Hepatocyte (in vitro differentiated cells): ENCODE measurements at regions not wholly inside any gene's neighbourhood (a gene's known extent, or its start where the extent isn't known, plus 50 kb on each side); places are given as distances from the start of the nearest gene placed in this dataset.

Experiments used
- CTCF ChIP-seq: fragments of 200-600 bp; sonication (generic); IDR thresholded peaks from 2 replicates; pipeline ENCODE4 v1.5.1; 2016; ENCODE audit warnings: antibody characterized with exemption, mild to moderate bottlenecking; ENCODE audit not compliant: poor library complexity
- EZH2 ChIP-seq: fragments of 200-600 bp; sonication (generic); IDR thresholded peaks from 2 replicates; pipeline ENCODE4 v1.6.1; 2016; ENCODE audit warnings: antibody characterized with exemption, mild to moderate bottlenecking, borderline replicate concordance

DNA sequence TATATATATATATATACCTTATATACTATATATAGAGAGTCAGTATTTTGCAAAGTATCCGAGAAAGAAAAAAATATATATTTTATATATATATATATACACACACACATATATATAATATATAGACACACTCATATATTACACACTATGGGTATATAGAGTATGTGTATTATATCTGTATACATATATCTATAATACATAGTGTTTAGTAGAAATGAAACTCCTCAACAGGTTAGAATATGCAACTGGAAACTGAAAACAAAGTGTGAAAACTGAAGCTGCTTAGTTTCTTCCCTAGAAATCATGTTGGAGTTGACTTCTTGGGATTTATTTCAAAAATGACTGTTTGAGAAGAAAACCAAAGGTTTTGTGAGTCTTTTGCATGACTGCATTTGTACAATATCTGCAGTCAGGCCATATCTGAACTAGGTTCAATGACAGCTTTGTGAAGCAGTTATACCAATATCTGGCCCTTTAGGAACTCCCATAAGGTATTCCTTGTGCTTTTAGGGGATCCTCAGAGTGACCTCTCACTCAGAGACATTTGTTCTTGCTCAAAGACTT is 284.1 kb downstream of the CASP12 start:
- TF ChIP-seq CTCF = no peak
- TF ChIP-seq EZH2 = no peak
